ENCODE measurements at regions not wholly inside any gene's neighbourhood (a gene's known extent, or its start where the extent isn't known, plus 50 kb on each side); places are given as distances from the start of the nearest gene placed in this dataset.

DNA sequence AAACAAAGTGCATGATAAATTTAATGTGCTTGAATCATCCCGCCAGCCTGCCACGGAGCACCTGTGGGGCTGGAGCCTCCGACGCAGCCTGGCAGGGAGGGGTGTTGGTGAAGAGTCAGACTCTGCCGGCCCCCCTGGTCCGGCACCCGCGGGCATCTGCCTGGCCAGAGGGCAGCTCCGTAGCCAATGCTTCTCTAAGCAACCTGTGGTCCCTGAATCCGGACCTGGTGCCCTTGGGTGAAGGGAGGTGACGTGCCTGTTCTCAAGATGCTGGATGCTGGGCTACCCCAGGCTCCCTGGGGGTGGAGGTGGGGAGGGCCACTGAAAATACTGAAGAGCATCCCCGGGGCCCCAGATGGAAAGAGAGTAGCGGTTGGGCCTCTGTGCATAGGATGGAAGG lies 158.6 kb upstream of the C14orf180 start:
- WGBS = 93% methylated on average over 13 of the region's 13 CpGs
- H3K4me1 ChIP-seq (replicated peaks) = no peaks in the 10 kb centered on the region

GRCh38 chr14:104421401-104421821 lies 158.2 kb upstream of the C14orf180 start:
- Histone ChIP-seq H3K27me3 (replicated peaks; ENCODE audit: insufficient read depth) (peaks cover 2% of the 10 kb centered on the region), H3K4me3 (no peak overlapping the region), H3K4me1 (replicated peaks) (no peaks in the 10 kb centered on the region), H3K27ac (no peak overlapping the region), H3K9me3 (no peaks in the 10 kb centered on the region), H3K36me3 (no peaks in the 10 kb centered on the region)
- intact Hi-C loops (cut with DNase I) = no loop called here
- TF ChIP-seq, protein P1, sequence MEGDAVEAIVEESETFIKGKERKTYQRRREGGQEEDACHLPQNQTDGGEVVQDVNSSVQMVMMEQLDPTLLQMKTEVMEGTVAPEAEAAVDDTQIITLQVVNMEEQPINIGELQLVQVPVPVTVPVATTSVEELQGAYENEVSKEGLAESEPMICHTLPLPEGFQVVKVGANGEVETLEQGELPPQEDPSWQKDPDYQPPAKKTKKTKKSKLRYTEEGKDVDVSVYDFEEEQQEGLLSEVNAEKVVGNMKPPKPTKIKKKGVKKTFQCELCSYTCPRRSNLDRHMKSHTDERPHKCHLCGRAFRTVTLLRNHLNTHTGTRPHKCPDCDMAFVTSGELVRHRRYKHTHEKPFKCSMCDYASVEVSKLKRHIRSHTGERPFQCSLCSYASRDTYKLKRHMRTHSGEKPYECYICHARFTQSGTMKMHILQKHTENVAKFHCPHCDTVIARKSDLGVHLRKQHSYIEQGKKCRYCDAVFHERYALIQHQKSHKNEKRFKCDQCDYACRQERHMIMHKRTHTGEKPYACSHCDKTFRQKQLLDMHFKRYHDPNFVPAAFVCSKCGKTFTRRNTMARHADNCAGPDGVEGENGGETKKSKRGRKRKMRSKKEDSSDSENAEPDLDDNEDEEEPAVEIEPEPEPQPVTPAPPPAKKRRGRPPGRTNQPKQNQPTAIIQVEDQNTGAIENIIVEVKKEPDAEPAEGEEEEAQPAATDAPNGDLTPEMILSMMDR (IDR thresholded peaks at IDR 0.05) = no peak
- no peak for TF ChIP-seq POLR2A (IDR thresholded peaks at IDR 0.05)
- TF ChIP-seq POLR2AphosphoS5 (IDR thresholded peaks at IDR 0.05) = no peak
- DNase-seq (ENCODE audit: low spot score) = no peak
- 94% methylated on average over 4 of the region's 4 CpGs for WGBS

More for the DNA sequence above, 158.6 kb upstream of the C14orf180 start:
- Histone ChIP-seq H3K4me3 (no peak overlapping the region), H3K27me3 (replicated peaks; ENCODE audit: insufficient read depth) (peaks cover 2% of the 10 kb centered on the region), H3K27ac (no peak overlapping the region), H3K9me3 (no peaks in the 10 kb centered on the region), H3K36me3 (no peaks in the 10 kb centered on the region)
- DNase-seq (ENCODE audit: low spot score) = no peak
- intact Hi-C loops (cut with DNase I) = no loop called here
- TF ChIP-seq, protein P1 (IDR thresholded peaks at IDR 0.05) = no peak
- TF ChIP-seq POLR2AphosphoS5 (IDR thresholded peaks at IDR 0.05) = no peak
- TF ChIP-seq POLR2A (IDR thresholded peaks at IDR 0.05) = no peak

DNA sequence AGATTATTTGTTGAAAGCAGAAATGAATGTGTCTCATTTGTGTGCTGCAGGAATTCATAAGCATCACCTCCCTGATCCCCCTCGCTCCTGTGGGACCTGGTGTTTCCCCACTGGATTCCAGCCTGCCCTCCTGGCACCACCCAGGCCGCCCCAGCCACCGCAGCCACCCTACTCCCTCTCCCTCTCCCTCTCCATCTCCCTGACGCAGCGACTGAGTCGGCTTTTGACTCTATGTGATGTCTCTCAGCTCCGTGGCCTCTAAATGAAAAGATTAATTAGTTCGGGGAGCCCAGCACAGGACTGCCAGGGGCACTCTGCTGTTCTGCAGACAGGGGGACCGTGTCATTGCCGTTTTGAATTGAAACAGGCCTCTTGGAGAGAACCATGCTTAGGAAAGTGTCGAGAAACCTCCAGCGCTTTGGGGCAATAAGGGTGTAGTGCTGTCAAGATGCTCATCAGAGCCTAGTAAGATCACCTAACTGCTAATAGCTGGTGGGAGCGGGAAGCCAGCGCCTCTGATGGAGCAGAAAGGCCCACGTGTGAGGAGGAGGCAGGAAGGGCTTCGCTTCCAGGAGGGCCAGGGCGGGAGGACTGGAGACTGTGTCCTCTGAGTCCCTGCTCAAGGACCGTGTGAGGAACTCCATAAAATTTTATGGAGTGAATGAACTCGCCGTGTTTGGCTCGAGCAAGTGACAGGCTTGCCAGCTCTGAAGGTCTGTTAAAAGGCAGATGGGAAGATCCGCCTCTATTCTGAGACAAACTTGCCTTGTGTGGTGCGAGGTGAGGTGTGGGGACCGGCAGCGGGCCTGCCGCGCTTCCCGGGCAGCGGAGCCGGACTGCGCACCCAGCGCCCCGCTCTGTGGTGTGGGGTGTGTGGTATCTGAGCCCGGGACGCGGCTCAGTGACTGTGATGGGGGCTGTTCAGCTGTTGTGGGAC lies 157.4 kb upstream of the C14orf180 start:
- intact Hi-C loops (cut with DNase I) = no loop called here
- TF ChIP-seq POLR2A (IDR thresholded peaks at IDR 0.05) = no peak
- TF ChIP-seq POLR2AphosphoS5 (IDR thresholded peaks at IDR 0.05) = peak; percentile 88
- H3K4me3 ChIP-seq = no peak overlapping the region
- no peaks in the 10 kb centered on the region for H3K36me3 ChIP-seq
- WGBS = 37% methylated on average over 24 of the region's 36 CpGs
- no peaks in the 10 kb centered on the region for H3K9me3 ChIP-seq
- peak; percentile 73 for DNase-seq (ENCODE audit: low spot score)
- H3K27me3 ChIP-seq (replicated peaks; ENCODE audit: insufficient read depth) = peaks cover 2% of the 10 kb centered on the region
- H3K4me1 ChIP-seq (replicated peaks) = no peaks in the 10 kb centered on the region
- no peak overlapping the region for H3K27ac ChIP-seq

- no peak for DNase-seq (ENCODE audit: low spot score)
- Histone ChIP-seq H3K27me3 (replicated peaks; ENCODE audit: insufficient read depth) (peaks cover 2% of the 10 kb centered on the region), H3K4me1 (replicated peaks) (no peaks in the 10 kb centered on the region), H3K36me3 (no peaks in the 10 kb centered on the region), H3K9me3 (no peaks in the 10 kb centered on the region), H3K4me3 (no peak overlapping the region), H3K27ac (no peak overlapping the region)
- 56% methylated on average over 25 of the region's 29 CpGs for WGBS
- intact Hi-C loops (cut with DNase I) = no loop called here
- TF ChIP-seq POLR2AphosphoS5 (IDR thresholded peaks at IDR 0.05) (no peak), POLR2A (IDR thresholded peaks at IDR 0.05) (no peak)
- TF ChIP-seq, protein P1 (IDR thresholded peaks at IDR 0.05) = no peak
Observed at GRCh38 chr14:104422837-104423681, 156.5 kb upstream of the C14orf180 start.

- no peak overlapping the region for H3K27ac ChIP-seq
- DNase-seq (ENCODE audit: low spot score) = no peak
- 67% methylated on average over 17 of the region's 17 CpGs for WGBS
- no peaks in the 10 kb centered on the region for H3K9me3 ChIP-seq
- TF ChIP-seq, protein P1 (IDR thresholded peaks at IDR 0.05) = no peak
- no peak for TF ChIP-seq POLR2AphosphoS5 (IDR thresholded peaks at IDR 0.05)
- TF ChIP-seq POLR2A (IDR thresholded peaks at IDR 0.05) = no peak
- H3K4me1 ChIP-seq (replicated peaks) = no peaks in the 10 kb centered on the region
- peaks cover 2% of the 10 kb centered on the region for H3K27me3 ChIP-seq (replicated peaks; ENCODE audit: insufficient read depth)
- no peaks in the 10 kb centered on the region for H3K36me3 ChIP-seq
- no peak overlapping the region for H3K4me3 ChIP-seq
- intact Hi-C loops (cut with DNase I) = no loop called here
Observed at GRCh38 chr14:104423701-104424405, 155.7 kb upstream of the C14orf180 start.
